HepG2 (cell line): ENCODE measurements at regions not wholly inside any gene's neighbourhood (a gene's known extent, or its start where the extent isn't known, plus 50 kb on each side); places are given as distances from the start of the nearest gene placed in this dataset.

ENCODE experiments used
- ATAC-seq: fragments of 200-7000 bp; cut with Tn5 transposase; 3 replicates; pipeline ENCODE4 v1.9.1; 2020; ENCODE audit warnings: mild to moderate bottlenecking, moderate library complexity
- BruUV-seq: library from RNA; stranded (reverse); fragments of 400-500 nt; replicated peaks from 2 replicates; lab custom pipeline; 2021; lab: Mats Ljungman, UMichigan
- CTCF ChIA-PET: fragments of 300-600 bp; formaldehyde crosslinking; extraction: SDS; loops from one replicate; lab custom pipeline; 2021; ENCODE audit warnings: low total read pairs, inconsistent platforms, low intra/inter-chr PET ratio; lab: Yijun Ruan, JAX
- POLR2A ChIA-PET: fragments of 350-600 bp; sonication (Branson Sonifier 250); formaldehyde crosslinking; loops from one replicate; lab custom pipeline; 2020; ENCODE audit warnings: antibody characterized with exemption, inconsistent platforms; lab: Yijun Ruan, JAX
- DNase-seq: peaks from one replicate; pipeline ENCODE4 v3.0.0-alpha.2; 2015; ENCODE audit warnings: low spot score
- FAIRE-seq: peaks from 3 replicates; lab custom pipeline; 2011; peaks lifted over from hg19 to GRCh38; lab: Jason Lieb, UNC
- H2AFZ ChIP-seq: one replicate; pipeline ENCODE4 v1.6.1; 2011; ENCODE audit warnings: low read length, inconsistent platforms
- H3K27ac ChIP-seq: fragments of 300-600 bp; 3 replicates; pipeline ENCODE4 v1.8.0; 2011; ENCODE audit warnings: mixed run types, mild to moderate bottlenecking, mixed read lengths, low read length, inconsistent platforms; ENCODE audit not compliant: insufficient read depth; ENCODE audit errors: extremely low read length
- H3K27me3 ChIP-seq, 2 experiments: fragments of 200-600 bp in 1 of 2; 2 replicates in 1 of 2; 3 replicates in 1 of 2; pipeline versions ENCODE4 v1.6.0 to v1.8.0; 2011; ENCODE audit warnings: low read length in 2 of 2, mild to moderate bottlenecking in 2 of 2, moderate library complexity in 2 of 2, inconsistent platforms in 1 of 2; ENCODE audit not compliant: insufficient read depth in 2 of 2, control insufficient read depth in 1 of 2
- H3K36me3 ChIP-seq, 2 experiments: fragments of 200-600 bp in 1 of 2; replicated peaks in 1 of 2; 2 replicates in 1 of 2; 3 replicates in 1 of 2; pipeline versions ENCODE4 v1.5.1 to v1.8.0; 2011; ENCODE audit warnings: low read length in 2 of 2, inconsistent platforms in 1 of 2; ENCODE audit not compliant: insufficient read depth in 2 of 2, control insufficient read depth in 1 of 2
- H3K4me1 ChIP-seq: 2 replicates; pipeline ENCODE4 v1.5.1; 2012; ENCODE audit warnings: low read length, inconsistent platforms; ENCODE audit not compliant: insufficient read depth
- H3K4me2 ChIP-seq: 2 replicates; pipeline ENCODE4 v1.6.0; 2011; ENCODE audit warnings: low read depth, low read length, inconsistent platforms
- H3K4me3 ChIP-seq, 3 experiments: fragments of 200-600 bp in 1 of 3; sonication (generic), shearing (Covaris generic) in 1 of 3; replicated peaks in 1 of 3; 2 replicates each; pipeline ENCODE4 v1.5.1; 2011 to 2016; ENCODE audit warnings: low read length in 3 of 3, inconsistent platforms in 2 of 3, low read depth in 2 of 3, mild to moderate bottlenecking in 2 of 3, control low read depth in 1 of 3, mixed read lengths in 1 of 3; ENCODE audit not compliant: insufficient read depth in 1 of 3
- H3K79me2 ChIP-seq: one replicate; pipeline ENCODE4 v1.6.1; 2011; ENCODE audit warnings: low read length, inconsistent platforms; ENCODE audit not compliant: insufficient read depth
- H3K9ac ChIP-seq: 2 replicates; pipeline ENCODE4 v1.6.0; 2011; ENCODE audit warnings: mild to moderate bottlenecking, low read depth, low read length, inconsistent platforms; ENCODE audit not compliant: insufficient read depth
- H3K9me3 ChIP-seq: 2 replicates; pipeline ENCODE4 v1.5.1; 2012; ENCODE audit warnings: mild to moderate bottlenecking, low read length
- H4K20me1 ChIP-seq: 2 replicates; pipeline ENCODE4 v1.6.0; 2011; ENCODE audit warnings: inconsistent platforms, mild to moderate bottlenecking, low read length, moderate library complexity; ENCODE audit not compliant: insufficient read depth
- ATM ChIP-seq: fragments of 450-650 bp; IDR thresholded peaks from 2 replicates; pipeline ENCODE4 v1.7.1; 2017; ENCODE audit warnings: mild to moderate bottlenecking, borderline replicate concordance
- FOXA3 ChIP-seq: IDR thresholded peaks from 2 replicates; pipeline ENCODE4 v1.6.1; 2016; ENCODE audit warnings: missing genetic modification reagents, missing compliant biosample characterization
- PHF20 ChIP-seq: sonication (generic); formaldehyde crosslinking; IDR thresholded peaks from 2 replicates; pipeline ENCODE4 v1.5.0; 2020; ENCODE audit warnings: mild to moderate bottlenecking, missing genetic modification reagents
- ZNF121 ChIP-seq: sonication (generic); formaldehyde crosslinking; IDR thresholded peaks from 2 replicates; pipeline ENCODE4 v1.5.0; 2020; ENCODE audit warnings: mild to moderate bottlenecking, missing genetic modification reagents
- ZNF513 ChIP-seq: sonication (generic); formaldehyde crosslinking; conservative IDR thresholded peaks from 2 replicates; pipeline ENCODE4 v1.5.0; 2020; ENCODE audit warnings: missing genetic modification reagents
- whole genome bisulfite sequencing: methylation state at CpG from one replicate; pipeline ENCODE4 v1.1.6; 2017; ENCODE audit warnings: low lambda C conversion rate; 5-methylcytosine and 5-hydroxymethylcytosine counted together
- in situ Hi-C: cut with HindIII; loops from 2 replicates; pipeline ENCODE4 v1.10.0; 2017; ENCODE audit warnings: low pct_unique_long_range_greater_than_20kb; ENCODE audit not compliant: extremely low pct_ligation_motif_present
- intact Hi-C: fragments of 100-400 bp; cut with micrococcal nuclease; formaldehyde crosslinking; loops from one replicate; pipeline ENCODE4 v1.10.0; 2022; ENCODE audit not compliant: unreplicated experiment
- TF ChIP-seq, protein P1 (sequence below): sonication (generic); formaldehyde crosslinking; IDR thresholded peaks from 2 replicates; pipeline ENCODE4 v1.4.0; 2020; ENCODE audit warnings: mild to moderate bottlenecking, missing genetic modification reagents

GRCh38 chr21:19724081-19724480 is 1274.1 kb upstream of the NCAM2 start:
- H3K36me3 ChIP-seq: no peaks in the 10 kb centered on the region
- ATAC-seq (no peak), FAIRE-seq (no peak), DNase-seq (no peak)
- H3K4me2 ChIP-seq: no peak overlapping the region
- no peaks in the 10 kb centered on the region for H3K4me1 ChIP-seq
- BruUV-seq: no TSS peak
- H3K9ac ChIP-seq: no peak overlapping the region
- H3K27ac ChIP-seq: no peak overlapping the region
- H2AFZ ChIP-seq: no peak overlapping the region
- intact Hi-C loops: no loop called here
- no peaks in the 10 kb centered on the region for H4K20me1 ChIP-seq
- POLR2A ChIA-PET: no interaction called here
- CTCF ChIA-PET: no interaction called here
- TF ChIP-seq ZNF121 (CRISPR knock-in tag) (no peak), ATM (no peak), PHF20 (no peak), FOXA3 (CRISPR knock-in tag) (no peak), ZNF513 (no peak)
- TF ChIP-seq, protein P1, sequence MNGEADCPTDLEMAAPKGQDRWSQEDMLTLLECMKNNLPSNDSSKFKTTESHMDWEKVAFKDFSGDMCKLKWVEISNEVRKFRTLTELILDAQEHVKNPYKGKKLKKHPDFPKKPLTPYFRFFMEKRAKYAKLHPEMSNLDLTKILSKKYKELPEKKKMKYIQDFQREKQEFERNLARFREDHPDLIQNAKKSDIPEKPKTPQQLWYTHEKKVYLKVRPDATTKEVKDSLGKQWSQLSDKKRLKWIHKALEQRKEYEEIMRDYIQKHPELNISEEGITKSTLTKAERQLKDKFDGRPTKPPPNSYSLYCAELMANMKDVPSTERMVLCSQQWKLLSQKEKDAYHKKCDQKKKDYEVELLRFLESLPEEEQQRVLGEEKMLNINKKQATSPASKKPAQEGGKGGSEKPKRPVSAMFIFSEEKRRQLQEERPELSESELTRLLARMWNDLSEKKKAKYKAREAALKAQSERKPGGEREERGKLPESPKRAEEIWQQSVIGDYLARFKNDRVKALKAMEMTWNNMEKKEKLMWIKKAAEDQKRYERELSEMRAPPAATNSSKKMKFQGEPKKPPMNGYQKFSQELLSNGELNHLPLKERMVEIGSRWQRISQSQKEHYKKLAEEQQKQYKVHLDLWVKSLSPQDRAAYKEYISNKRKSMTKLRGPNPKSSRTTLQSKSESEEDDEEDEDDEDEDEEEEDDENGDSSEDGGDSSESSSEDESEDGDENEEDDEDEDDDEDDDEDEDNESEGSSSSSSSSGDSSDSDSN: no peak
- H3K79me2 ChIP-seq: no peaks in the 10 kb centered on the region
- WGBS: 0% methylated on average over 1 of the region's 1 CpG
- H3K27me3 ChIP-seq: no peaks in the 10 kb centered on the region
- no peak overlapping the region for H3K4me3 ChIP-seq
- in situ Hi-C loops: no loop called here
- peaks cover 82% of the 10 kb centered on the region for H3K9me3 ChIP-seq
